CD4-positive, alpha-beta T cell treated with Interleukin-21 for 1 hour (primary cell): ENCODE measurements at regions not wholly inside any gene's neighbourhood (a gene's known extent, or its start where the extent isn't known, plus 50 kb on each side); places are given as distances from the start of the nearest gene placed in this dataset.
"Not testable (repeated sequence)": the region's sequence is repeated elsewhere in the genome, so short reads cannot be mapped to it uniquely, and the experiment has no call there.

Experiments used
- DNase-seq: peaks from one replicate; pipeline ENCODE4 v3.0.0-alpha.2; 2020

- DNase-seq: no peak
These were observed 420.0 kb upstream of the SLC30A5 start for GRCh38 chr5:68673823-68674180.

GRCh38 chr5:68679041-68679440 lies 414.8 kb upstream of the SLC30A5 start:
- DNase-seq: no peak

GRCh38 chr5:68680366-68680765 lies 413.4 kb upstream of the SLC30A5 start:
- DNase-seq: no peak

GRCh38 chr5:68681929-68682328 lies 411.9 kb upstream of the SLC30A5 start:
- DNase-seq: no peak

- DNase-seq: no peak
These were observed 411.2 kb upstream of the SLC30A5 start for GRCh38 chr5:68682400-68683160.

GRCh38 chr5:68683632-68684036 lies 410.2 kb upstream of the SLC30A5 start:
- DNase-seq: no peak

GRCh38 chr5:68685863-68686262 lies 408.0 kb upstream of the SLC30A5 start:
- DNase-seq: no peak

GRCh38 chr5:68688547-68688946 lies 405.3 kb upstream of the SLC30A5 start:
- no peak for DNase-seq

GRCh38 chr5:68689010-68689409 lies 404.8 kb upstream of the SLC30A5 start:
- no peak for DNase-seq

- DNase-seq: not testable (repeated sequence)
These were observed 401.9 kb upstream of the SLC30A5 start for GRCh38 chr5:68691874-68692273.

GRCh38 chr5:68698025-68698940 lies 395.5 kb upstream of the SLC30A5 start:
- no peak for DNase-seq

- DNase-seq: no peak
These were observed 393.8 kb upstream of the SLC30A5 start for GRCh38 chr5:68699966-68700365.

GRCh38 chr5:68707575-68707974 lies 386.2 kb upstream of the SLC30A5 start:
- DNase-seq: no peak

GRCh38 chr5:68708156-68708841 lies 385.5 kb upstream of the SLC30A5 start:
- DNase-seq: no peak

GRCh38 chr5:68708842-68709170 lies 385.0 kb upstream of the SLC30A5 start:
- no peak for DNase-seq

GRCh38 chr5:68709239-68709638 lies 384.6 kb upstream of the SLC30A5 start:
- DNase-seq: no peak

- no peak for DNase-seq
These were observed 383.3 kb upstream of the SLC30A5 start for GRCh38 chr5:68710514-68710913.

GRCh38 chr5:68711293-68712200 lies 382.3 kb upstream of the SLC30A5 start:
- peak; percentile 48 for DNase-seq

- DNase-seq: no peak
These were observed 379.0 kb upstream of the SLC30A5 start for GRCh38 chr5:68714810-68715209.

GRCh38 chr5:68720884-68721610 lies 372.8 kb upstream of the SLC30A5 start:
- DNase-seq: no peak

- DNase-seq: no peak
These were observed 371.5 kb upstream of the SLC30A5 start for GRCh38 chr5:68722357-68722756.
